GM18907 (cell line): ENCODE measurements at regions not wholly inside any gene's neighbourhood (a gene's known extent, or its start where the extent isn't known, plus 50 kb on each side); places are given as distances from the start of the nearest gene placed in this dataset.
"Not testable (repeated sequence)": the region's sequence is repeated elsewhere in the genome, so short reads cannot be mapped to it uniquely, and the experiment has no call there.

Source experiments
- ATAC-seq: cut with Tn5 transposase; IDR thresholded peaks from one replicate; pipeline ENCODE4 v1.9.1; 2021; ENCODE audit warnings: mild to moderate bottlenecking, moderate library complexity; ENCODE audit not compliant: unreplicated experiment

- ATAC-seq, result not testable (repeated sequence)
Measured at GRCh38 chr5:126127371-126127770, 295.8 kb upstream of the GRAMD2B start.

- no peak for ATAC-seq
Measured at GRCh38 chr5:126129431-126129830, 293.8 kb upstream of the GRAMD2B start.

- no peak for ATAC-seq
Measured at GRCh38 chr5:126133424-126133823, 289.8 kb upstream of the GRAMD2B start.

DNA sequence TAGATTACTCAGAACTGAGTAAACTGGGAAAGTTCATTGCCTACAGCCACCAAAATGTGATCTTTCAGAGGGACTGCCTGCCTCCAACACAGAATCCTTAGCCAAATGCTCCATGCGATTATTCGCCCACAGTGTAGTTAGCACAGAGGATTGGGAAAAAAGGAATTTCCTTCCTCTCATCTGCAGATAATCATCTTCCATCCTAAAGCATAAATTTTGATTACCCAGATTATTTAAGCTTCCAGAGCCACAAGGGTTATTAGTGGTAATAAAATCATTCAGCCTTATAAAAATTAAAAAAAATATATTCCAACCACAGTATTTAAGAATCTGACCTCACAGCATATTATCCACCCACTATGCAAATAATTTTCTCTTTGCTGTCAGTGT is 285.3 kb upstream of the GRAMD2B start:
- no peak for ATAC-seq

GRCh38 chr5:126138281-126138931 is 284.8 kb upstream of the GRAMD2B start:
- no peak for ATAC-seq

GRCh38 chr5:126139086-126139485 is 284.1 kb upstream of the GRAMD2B start:
- ATAC-seq, result no peak

DNA sequence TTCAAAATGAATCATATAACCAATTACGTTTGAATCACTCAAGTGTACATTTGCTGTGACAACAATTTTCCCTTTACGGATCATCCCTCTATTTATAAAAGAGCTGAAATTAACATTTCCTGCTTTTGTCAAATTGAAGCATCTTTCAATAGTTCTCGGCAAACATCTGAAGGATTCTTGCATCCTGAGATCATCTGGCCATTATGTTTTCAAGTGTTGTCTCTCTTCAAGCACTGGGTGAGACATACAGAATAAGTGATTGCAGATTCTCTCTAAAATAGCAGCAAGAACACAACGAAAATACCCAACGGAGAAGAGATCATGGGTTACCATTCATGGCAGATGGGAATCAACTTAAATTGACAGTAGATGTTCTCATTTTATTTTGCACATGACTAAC is 283.4 kb upstream of the GRAMD2B start:
- no peak for ATAC-seq

GRCh38 chr5:126143622-126144021 is 279.6 kb upstream of the GRAMD2B start:
- ATAC-seq, result no peak

DNA sequence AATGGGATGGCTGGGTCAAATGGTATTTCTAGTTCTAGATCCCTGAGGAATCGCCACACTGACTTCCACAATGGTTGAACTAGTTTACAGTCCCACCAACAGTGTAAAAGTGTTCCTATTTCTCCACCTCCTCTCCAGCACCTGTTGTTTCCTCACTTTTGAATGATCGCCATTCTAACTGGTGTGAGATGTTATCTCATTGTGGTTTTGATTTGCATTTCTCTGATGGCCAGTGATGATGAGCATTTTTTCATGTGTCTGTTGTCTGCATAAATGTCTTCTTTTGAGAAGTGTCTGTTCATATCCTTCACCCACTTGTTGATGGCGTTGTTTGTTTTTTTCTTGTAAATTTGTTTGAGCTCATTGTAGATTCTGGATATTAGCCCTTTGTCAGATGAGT is 272.9 kb upstream of the GRAMD2B start:
- not testable (repeated sequence) for ATAC-seq

- ATAC-seq, result not testable (repeated sequence)
Measured at GRCh38 chr5:126155298-126155697, 267.9 kb upstream of the GRAMD2B start.

DNA sequence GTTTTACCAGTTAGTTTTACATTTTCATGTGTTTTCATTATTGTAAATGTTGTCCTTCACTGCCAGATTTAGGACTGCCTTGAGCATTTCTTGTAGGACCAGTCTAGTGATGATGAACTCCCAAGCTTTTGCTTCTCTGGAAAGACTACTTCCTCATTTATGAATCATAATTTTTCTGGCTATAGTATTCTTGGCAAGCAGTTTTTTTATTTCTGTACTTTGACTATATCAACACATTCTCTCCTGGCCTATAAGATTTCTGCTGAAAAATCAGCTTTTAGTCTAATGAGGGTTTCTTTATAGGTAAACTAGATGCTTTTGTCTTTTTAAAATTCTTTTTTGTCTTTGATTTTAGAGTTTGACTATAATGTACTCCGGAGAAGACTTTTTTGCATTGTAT is 256.8 kb upstream of the GRAMD2B start:
- ATAC-seq, result no peak

- no peak for ATAC-seq
Measured at GRCh38 chr5:126168785-126169184, 254.4 kb upstream of the GRAMD2B start.

DNA sequence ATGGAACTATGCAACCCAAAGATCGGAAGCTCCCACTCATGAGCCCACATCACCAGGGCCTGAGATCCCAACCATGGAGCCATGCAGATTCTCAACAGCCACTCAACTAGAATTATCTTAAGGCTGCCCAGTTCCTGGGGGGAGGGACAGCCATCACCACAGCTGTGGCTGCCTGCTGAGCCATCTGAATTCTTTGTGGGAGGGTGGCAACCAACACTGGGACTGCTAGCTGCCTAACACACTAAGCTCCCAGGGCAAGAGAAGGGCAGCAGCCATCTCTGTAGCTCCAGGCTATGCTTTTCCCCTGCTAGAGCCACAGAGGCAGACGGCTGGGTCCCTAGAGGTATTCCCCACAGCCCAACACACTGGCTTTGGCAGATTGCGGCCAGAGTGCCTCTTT is 251.3 kb upstream of the GRAMD2B start:
- no peak for ATAC-seq

DNA sequence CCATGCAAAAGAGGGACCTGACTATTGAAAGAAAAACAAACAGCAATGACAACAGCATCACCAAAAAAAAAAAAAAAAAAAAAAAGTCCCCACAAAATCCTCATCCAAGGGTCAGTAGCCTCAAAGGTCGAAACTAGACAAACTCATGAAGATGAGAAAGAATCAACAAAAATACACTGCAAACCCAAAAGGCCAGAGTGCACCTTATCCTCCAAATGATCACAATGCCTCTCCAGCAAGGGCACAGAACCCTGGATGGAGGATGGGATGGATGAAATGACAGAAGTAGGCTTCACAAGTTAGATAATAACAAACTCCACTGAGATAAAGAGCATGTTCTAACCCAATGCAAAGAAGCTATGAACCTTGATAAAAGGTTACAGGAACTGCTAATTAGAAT is 250.4 kb upstream of the GRAMD2B start:
- no peak for ATAC-seq

GRCh38 chr5:126178521-126178920 is 244.7 kb upstream of the GRAMD2B start:
- ATAC-seq, result no peak

- no peak for ATAC-seq
Measured at GRCh38 chr5:126182971-126183695, 240.1 kb upstream of the GRAMD2B start.

DNA sequence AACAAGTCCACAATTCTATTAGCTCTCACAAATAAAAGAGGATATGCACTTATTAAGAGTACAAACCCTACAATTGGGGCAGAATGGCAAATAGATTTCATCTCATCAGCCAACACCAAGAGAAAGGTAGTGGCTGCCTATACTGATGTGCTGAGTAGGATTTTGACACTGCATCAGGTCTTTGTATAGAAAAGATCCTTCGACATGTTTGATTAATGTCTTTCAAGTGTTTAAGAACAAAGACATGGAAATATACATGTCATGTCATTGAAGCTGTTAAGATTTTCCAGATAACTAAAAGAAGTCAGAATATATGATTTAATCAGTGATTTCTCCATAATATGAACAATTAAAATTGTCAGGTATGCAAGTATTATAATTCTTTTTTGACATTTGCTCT is 238.7 kb upstream of the GRAMD2B start:
- no peak for ATAC-seq

DNA sequence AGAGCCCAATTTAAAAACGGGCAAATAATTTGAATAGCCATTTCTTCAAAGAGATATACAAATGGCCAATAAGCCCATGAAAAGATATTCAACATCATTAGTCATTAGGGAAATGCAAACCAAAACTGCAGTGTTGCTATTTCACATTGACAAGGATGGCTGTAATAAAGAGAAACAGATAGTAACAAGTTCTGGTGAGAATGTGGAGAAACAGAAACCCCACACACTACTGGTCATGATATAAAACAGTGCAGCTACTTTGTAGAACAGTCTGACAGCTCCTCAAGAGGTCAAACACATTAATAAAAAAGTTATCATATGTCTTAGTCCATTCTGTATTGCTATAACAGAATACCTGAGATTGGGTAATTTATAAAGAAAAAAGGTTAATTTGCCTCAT is 237.0 kb upstream of the GRAMD2B start:
- no peak for ATAC-seq

DNA sequence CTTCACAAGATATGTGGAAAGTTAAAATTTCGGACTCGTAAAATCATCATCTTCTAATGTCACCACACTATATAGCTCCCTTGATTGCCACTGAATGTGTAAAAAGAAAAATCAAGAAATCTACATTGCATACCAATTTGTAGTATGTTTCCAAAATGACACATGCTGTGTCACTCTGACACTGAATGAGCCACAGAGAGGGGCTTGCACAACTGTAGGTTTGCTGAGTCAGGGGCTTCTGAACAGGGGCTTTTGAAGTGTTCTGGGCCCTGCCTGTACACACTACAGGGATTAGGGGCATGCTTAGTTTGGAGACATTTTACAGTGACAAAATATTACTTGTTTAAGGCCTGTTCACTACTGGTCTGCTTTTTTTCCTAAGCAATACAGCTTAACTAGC is 234.4 kb upstream of the GRAMD2B start:
- no peak for ATAC-seq

DNA sequence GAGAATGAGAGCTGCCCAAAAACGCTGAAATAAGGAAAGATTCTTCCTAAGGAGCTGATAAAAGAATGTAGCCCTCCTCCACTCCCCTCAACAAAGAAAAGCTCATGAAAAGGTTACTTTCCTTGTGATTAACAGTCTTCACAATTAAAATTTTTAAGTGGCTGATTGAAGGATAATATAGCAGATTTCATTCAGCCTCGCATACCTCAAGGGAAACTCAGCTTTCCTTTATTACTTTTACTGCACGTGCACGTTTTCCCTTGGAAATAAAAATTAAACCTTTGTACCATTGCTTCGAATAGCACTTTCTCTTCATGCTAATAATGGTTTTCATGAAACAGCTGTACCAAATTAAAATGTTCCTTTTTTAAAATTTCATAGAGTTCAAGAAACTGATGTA is 234.0 kb upstream of the GRAMD2B start:
- no peak for ATAC-seq

DNA sequence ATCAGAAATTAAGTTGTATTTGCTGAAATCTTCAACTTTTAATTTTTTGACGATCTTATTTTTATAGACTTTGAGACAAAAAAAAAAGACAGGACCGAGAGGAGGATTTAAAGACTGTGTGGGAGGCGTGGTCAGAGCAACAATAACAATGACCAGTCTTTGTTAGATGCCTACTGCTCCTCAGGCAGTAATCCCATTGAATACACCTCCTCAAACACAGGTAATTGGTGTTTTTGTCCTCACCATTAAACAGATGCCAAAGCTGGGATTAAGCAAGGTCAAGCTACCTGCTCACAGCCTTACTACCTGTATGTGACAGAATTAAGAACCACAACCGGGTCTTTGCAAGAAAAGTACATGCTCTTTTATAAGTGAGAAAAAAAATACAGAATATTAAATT is 233.3 kb upstream of the GRAMD2B start:
- no peak for ATAC-seq

DNA sequence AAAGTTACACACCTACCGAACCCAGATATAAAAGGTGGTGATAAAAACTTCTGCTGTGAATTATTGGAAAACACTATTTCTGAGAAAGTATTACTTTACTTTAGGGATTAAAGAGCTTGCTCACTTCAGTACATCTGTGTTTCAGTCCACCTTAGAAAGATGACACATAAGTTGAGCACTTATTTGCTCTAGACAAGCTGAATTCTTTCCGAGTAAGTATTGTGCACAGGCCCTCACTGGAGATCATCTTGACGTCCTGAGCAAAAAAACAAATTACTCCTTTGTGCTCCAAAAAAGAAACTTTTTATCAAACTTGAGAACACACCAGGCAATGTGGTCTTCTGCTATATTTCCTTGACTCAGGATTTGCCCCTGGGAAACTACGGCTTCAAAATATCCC is 231.0 kb upstream of the GRAMD2B start:
- ATAC-seq, result no peak
